Epidermal melanocyte (primary cell): ENCODE measurements at regions not wholly inside any gene's neighbourhood (a gene's known extent, or its start where the extent isn't known, plus 50 kb on each side); places are given as distances from the start of the nearest gene placed in this dataset.
"Not testable (repeated sequence)": the region's sequence is repeated elsewhere in the genome, so short reads cannot be mapped to it uniquely, and the experiment has no call there.

Source experiments
- DNase-seq: peaks from one replicate; pipeline ENCODE4 v3.0.0; 2011; ENCODE audit warnings: low spot score; ENCODE audit not compliant: insufficient read length

GRCh38 chr12:124654666-124655047 lies 87.2 kb upstream of the NCOR2 start:
- DNase-seq, result no peak

GRCh38 chr12:124653169-124653931 lies 85.9 kb upstream of the NCOR2 start:
- no peak for DNase-seq

DNA sequence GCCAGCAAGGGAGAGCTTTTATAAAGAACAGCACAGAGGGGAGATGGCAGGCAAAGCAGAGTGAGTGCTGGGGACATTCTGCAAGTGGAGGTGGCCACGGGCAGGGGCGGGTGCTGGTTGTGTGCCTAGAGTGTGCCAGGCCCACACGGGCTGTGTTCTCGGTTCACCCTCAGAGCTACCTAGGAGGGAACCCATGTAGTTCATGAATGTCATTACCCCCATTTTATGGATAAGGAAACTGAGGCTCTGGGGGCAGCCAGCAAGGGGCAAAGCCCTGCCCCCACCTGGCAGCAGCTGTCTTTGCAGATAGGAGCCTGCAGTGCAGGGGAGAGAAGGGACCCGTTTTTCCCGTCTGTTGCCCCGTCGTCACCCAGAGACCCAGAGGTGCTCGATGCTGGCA lies 85.2 kb upstream of the NCOR2 start:
- DNase-seq, result no peak

GRCh38 chr12:124651516-124652273 lies 84.3 kb upstream of the NCOR2 start:
- no peak for DNase-seq

DNA sequence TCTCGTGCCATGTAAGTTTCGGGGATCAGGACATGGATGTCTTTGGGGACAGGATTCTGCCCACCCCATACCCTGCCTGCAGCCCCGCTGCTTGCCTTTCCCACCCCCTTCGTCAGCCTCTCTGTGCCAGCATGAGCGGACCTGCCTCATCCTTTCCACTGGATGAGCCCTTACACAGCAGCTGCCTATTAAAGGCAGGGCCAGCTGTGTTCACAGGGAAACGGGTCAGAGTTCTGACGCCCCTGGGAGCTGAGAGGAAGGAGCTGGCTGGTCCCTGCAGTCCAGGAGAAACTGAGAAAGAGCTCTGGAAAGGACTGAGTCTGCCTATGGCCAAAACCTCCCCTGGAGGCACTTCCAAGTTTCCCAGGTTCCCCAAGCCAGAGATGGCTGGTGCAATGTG lies 83.5 kb upstream of the NCOR2 start:
- DNase-seq, result no peak

DNA sequence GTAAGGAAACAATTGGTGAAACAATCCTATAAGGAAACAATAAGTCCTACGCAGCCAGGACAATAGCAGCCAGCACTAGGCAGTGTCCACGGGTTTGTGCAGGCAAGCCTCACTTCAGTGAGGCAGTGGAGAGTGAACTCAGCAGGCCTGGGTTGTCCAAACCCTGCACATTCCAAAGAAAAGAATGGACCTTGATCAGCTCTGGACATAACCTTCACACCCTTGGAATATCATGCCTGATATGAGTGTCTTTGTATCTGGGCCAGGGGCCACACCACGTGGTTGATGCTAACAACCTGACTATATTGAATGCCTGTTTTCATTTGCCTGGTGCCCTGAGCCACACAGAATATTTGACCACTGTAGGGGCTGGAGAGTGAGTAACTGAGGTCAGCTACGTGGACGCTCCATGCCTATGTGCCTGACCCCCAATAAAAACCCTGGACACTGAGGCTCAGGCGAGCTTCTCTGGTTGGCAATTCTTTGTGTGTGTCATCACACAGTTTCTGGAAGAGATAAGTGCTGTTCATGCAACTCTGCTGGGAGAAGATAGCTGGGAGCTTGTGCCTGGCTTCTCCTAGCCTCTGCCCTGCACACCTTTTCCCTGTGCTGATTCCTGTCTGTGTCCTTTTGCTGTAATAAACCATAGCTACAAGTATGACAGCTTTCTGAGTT lies 81.4 kb upstream of the NCOR2 start:
- DNase-seq, result no peak

- no peak for DNase-seq
These were observed 79.9 kb upstream of the NCOR2 start for GRCh38 chr12:124647316-124647715.

GRCh38 chr12:124646385-124647230 lies 79.2 kb upstream of the NCOR2 start:
- no peak for DNase-seq

- no peak for DNase-seq
These were observed 78.3 kb upstream of the NCOR2 start for GRCh38 chr12:124645530-124646244.

DNA sequence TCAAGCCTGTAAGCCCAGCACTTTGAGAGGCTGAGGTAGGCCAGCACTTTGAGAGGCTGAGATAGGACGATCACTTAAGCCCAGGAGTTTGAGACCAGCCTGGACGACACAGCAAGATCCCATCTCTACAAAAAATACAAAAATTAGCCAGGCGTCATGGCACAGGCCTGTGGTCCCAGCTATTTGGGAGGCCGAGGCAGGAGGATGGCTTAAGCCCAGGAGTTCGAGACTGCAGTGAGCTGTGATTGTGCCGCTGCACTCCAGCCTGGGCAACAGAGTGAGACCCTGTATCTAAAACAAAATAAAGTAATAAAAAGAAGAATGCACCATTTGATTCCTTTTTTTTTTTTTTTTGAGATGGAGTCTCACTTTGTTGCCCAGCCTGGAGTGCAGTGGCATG lies 76.4 kb upstream of the NCOR2 start:
- DNase-seq, result not testable (repeated sequence)

DNA sequence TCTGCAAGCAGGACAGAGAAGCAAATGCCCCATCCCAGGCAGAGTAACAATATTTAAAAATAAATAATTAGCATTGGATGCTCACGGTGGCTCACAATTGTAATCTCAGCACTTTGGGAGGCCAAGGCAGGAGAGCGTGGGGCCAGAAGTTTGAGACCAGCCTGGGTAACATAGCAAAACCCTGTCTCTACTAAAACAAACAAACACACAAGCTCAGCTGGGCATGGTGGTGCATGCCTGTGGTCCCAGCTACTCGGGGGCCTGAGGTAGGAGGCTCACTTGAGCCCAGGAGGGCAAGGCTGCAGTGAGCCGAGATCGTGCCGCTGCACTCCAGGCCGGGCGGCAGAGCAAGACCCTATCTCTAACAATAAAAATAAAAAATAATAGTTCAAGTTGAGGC lies 74.7 kb upstream of the NCOR2 start:
- no peak for DNase-seq

DNA sequence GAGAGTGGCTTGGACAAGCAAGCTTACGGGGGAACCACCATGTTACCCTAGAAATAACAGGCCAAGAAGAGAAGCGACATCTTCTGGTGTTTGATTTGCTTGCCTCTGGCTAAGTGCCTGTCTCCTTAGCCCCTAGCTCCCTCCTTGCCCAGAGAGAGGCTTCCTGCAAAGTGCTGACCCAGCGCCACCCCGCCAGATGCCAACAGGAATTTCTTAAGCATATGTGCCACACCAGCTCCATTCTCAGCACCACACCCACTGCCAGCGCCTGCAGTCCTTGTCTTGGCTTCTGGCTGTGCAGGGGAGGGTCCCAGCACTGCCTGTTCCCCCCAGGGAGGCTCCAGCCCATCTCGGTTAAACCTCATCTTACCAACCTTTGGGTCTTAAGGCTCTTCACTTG lies 74.2 kb upstream of the NCOR2 start:
- DNase-seq, result no peak

GRCh38 chr12:124640056-124640455 lies 72.6 kb upstream of the NCOR2 start:
- DNase-seq, result no peak

DNA sequence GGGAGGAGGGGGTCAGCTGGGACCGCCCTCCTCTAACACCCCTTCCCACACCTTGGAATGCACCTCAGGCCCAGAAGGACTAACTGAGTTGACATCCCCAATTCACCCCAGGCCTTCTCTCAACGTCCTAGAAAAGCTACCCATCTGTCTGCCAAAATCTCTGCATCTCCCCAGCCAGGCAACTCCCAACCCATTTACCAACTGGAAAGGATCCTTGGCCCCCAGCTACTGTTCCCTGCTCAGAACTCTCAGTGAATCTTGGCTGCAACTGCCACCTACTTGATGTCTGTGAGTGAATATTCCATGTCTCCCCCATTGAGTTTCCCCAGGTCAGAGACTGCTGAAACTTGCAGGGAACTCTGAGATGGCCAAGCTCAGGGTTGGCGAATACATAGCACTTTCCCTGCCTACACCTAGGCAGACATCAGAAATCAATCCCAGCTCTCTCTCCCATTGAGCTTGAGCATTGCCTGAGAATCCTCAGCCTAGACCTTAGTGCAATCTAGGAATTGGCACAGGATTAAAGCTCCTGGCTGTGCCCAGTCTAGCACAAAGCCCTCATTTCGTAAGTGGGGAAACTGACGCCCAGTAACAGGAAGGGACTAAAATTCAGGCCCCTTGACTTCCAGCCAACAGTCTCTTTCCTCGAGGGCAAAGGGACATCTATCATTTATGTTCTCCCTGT lies 71.9 kb upstream of the NCOR2 start:
- no peak for DNase-seq

DNA sequence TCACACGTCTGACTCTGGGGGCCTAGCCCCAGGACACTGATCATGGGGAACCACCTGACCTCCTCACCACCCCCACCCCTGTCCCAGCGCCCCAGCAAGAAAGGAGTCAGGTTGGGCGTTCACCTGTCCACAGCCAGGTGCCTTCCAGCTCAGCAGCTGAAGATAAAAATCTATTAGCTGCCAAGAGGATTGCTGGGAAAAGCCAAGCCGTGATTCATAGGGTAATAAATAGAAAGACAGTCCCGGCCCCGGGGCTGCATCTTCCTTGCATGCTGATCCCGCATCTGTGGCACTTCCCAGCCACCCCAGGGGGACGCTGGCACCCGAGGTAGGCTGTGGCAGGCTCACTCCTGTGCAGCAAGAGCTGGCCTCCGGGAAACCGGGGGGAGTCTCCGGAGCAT lies 70.2 kb upstream of the NCOR2 start:
- DNase-seq, result no peak

DNA sequence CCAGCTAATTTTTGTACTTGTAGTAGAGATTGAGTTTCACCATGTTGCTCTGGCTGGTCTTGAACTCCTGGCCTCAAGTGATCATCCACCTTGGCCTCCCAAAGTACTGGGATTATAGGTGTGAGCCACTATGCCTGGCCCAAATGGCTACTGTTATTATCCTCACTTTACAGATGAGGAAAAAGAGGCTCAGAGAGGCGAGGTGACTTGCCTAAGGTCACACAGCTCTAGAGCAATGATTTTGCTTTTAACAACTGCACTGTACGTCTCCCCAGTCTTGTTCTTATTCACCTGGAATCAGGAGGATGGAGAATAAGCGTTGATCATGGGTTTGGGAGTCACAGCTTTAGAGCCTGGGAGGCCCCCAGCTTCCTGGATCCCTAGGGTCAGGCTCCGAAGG lies 69.8 kb upstream of the NCOR2 start:
- DNase-seq, result no peak

DNA sequence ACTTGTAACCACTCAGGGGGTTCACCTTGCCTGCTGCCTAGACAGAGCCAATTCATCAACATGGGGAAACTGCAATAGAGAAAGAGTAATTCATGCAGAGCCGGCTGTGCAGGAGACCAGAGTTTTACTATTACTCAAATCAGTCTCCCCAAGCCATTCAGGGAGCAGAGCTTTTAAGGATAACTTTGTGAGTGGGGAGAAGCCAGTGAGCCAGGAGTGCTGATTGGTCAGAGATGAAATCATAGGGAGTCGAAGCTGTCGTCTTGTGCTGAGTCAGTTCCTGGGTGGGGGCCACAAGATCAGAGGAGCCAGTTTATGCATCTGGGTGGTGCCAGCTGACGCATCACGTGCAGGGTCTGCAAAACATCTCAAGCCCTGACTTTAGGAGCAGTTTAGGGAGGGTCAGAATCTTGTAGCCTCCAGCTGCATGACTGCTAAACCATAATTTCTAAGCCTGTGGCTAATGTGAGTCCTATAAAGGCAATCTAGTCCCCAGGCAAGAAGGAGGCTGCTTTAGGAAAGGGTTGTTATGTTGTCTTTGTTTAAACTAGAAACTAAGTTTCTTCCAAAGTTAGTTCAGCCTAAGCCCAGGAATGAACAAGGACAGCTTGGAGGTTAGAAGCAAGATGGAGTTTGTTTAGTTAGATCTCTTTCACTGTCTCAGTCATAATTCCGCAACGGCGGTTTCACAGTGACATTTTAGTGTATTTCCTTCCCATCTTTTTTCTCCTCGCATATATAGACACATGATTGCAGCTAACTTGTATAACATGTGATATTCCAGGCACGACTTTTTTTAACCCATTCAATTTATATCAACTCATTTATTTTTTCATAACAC lies 68.9 kb upstream of the NCOR2 start:
- DNase-seq, result no peak

- no peak for DNase-seq
These were observed 67.9 kb upstream of the NCOR2 start for GRCh38 chr12:124635316-124635715.
